Stimulated activated naive CD4-positive, alpha-beta T cell (primary cell): ENCODE measurements at regions not wholly inside any gene's neighbourhood (a gene's known extent, or its start where the extent isn't known, plus 50 kb on each side); places are given as distances from the start of the nearest gene placed in this dataset.

Source experiments
- DNase-seq, 6 experiments: peaks; one replicate each; lab custom pipeline; 2025; lab: John Stamatoyannopoulos, UW

GRCh38 chr3:94258851-94259250 lies 196.0 kb downstream of the NSUN3 start:
- DNase-seq, result no peak

- DNase-seq, result no peak
Measured at GRCh38 chr3:94259291-94259690, 196.4 kb downstream of the NSUN3 start.

- no peak for DNase-seq
Measured at GRCh38 chr3:94269763-94270162, 206.9 kb downstream of the NSUN3 start.

GRCh38 chr3:94272016-94272415 lies 209.2 kb downstream of the NSUN3 start:
- no peak for DNase-seq

- DNase-seq, result no peak
Measured at GRCh38 chr3:94280958-94281357, 218.1 kb downstream of the NSUN3 start.

- DNase-seq, result no peak
Measured at GRCh38 chr3:94285872-94286271, 223.0 kb downstream of the NSUN3 start.

GRCh38 chr3:94291686-94292085 lies 228.8 kb downstream of the NSUN3 start:
- DNase-seq, result no peak

GRCh38 chr3:94292151-94292550 lies 229.3 kb downstream of the NSUN3 start:
- no peak for DNase-seq

- DNase-seq, result no peak
Measured at GRCh38 chr3:94293793-94294195, 230.9 kb downstream of the NSUN3 start.

GRCh38 chr3:94294806-94295205 lies 231.9 kb downstream of the NSUN3 start:
- no peak for DNase-seq

GRCh38 chr3:94299716-94300115 lies 236.9 kb downstream of the NSUN3 start:
- no peak for DNase-seq

- DNase-seq, result no peak
Measured at GRCh38 chr3:94301366-94301765, 238.5 kb downstream of the NSUN3 start.

GRCh38 chr3:94303266-94303665 lies 240.4 kb downstream of the NSUN3 start:
- no peak for DNase-seq

GRCh38 chr3:94303897-94304296 lies 241.0 kb downstream of the NSUN3 start:
- DNase-seq, result no peak

GRCh38 chr3:94304954-94305353 lies 242.1 kb downstream of the NSUN3 start:
- no peak for DNase-seq

GRCh38 chr3:94305835-94306611 lies 243.2 kb downstream of the NSUN3 start:
- DNase-seq, result no peak

GRCh38 chr3:94307588-94307987 lies 244.7 kb downstream of the NSUN3 start:
- DNase-seq, result no peak

GRCh38 chr3:94308767-94309166 lies 245.9 kb downstream of the NSUN3 start:
- DNase-seq, result no peak

- DNase-seq, result no peak
Measured at GRCh38 chr3:94310341-94311135, 247.7 kb downstream of the NSUN3 start.

- no peak for DNase-seq
Measured at GRCh38 chr3:94311651-94312050, 248.8 kb downstream of the NSUN3 start.

- DNase-seq, result no peak
Measured at GRCh38 chr3:94314218-94314883, 251.5 kb downstream of the NSUN3 start.

GRCh38 chr3:94317017-94317416 lies 254.2 kb downstream of the NSUN3 start:
- DNase-seq, result no peak

GRCh38 chr3:94323596-94323995 lies 260.7 kb downstream of the NSUN3 start:
- no peak for DNase-seq
